ENCODE measurements at regions not wholly inside any gene's neighbourhood (a gene's known extent, or its start where the extent isn't known, plus 50 kb on each side); places are given as distances from the start of the nearest gene placed in this dataset.

DNA sequence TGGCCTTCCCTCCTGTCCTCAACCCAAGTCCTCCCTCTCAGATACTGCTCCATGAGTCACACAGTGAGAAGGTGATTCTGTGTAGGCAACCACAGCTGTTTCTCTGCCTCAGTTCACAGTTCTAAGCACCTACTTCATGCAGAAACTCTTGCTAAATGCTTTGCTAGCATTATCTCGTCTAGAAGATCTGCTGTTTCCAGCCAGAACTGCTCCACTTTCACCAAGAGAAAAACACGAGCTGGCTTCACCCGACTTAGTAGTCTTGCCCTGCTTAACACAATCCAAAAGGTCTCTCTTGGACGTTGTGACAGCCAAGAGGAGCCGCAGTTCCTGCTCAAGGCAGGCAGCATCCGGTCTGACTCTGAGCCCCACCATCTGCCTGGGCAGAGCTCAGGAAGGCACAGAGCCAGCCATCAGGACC, 272.1 kb downstream of the UACA start:
- H3K27ac Mint-ChIP-seq, result no peak overlapping the region
- H3K27me3 Mint-ChIP-seq (ENCODE audit: low read depth), result peaks cover 3% of the 10 kb centered on the region
- Histone ChIP-seq H2BK20ac (ENCODE audit: low read depth, low read length, poor library complexity, severe bottlenecking) (no peak overlapping the region), H3K14ac (ENCODE audit: insufficient read depth, low read length) (no peak overlapping the region), H3K27ac (ENCODE audit: insufficient read length, low read depth, low read length) (no peak overlapping the region), H3K79me1 (ENCODE audit: insufficient read depth, low read depth, low read length, poor library complexity, severe bottlenecking) (no peaks in the 10 kb centered on the region), H4K91ac (ENCODE audit: insufficient read length, low read depth, low read length) (no peak overlapping the region), H4K5ac (ENCODE audit: insufficient read length, low read depth, low read length) (no peak overlapping the region), H3K9me3 (ENCODE audit: control insufficient read depth, low read depth, low read length) (no peaks in the 10 kb centered on the region), H3K18ac (ENCODE audit: insufficient read length, low read depth, low read length) (no peak overlapping the region), H3K27me3 (ENCODE audit: insufficient read depth, low read length) (no peaks in the 10 kb centered on the region), H2BK120ac (ENCODE audit: low read depth, low read length, poor library complexity, severe bottlenecking) (no peak overlapping the region), H3K79me2 (ENCODE audit: insufficient read depth, low read length) (no peaks in the 10 kb centered on the region), H2BK12ac (ENCODE audit: insufficient read length, low read depth, low read length) (no peak overlapping the region), H2AFZ (ENCODE audit: low read length) (no peak overlapping the region), H2BK15ac (ENCODE audit: low read depth, low read length) (no peak overlapping the region), H2BK5ac (ENCODE audit: insufficient read length, low read length) (no peak overlapping the region), H3K9ac (ENCODE audit: extremely low read depth, insufficient read length, low read length) (no peak overlapping the region), H3K4me2 (ENCODE audit: insufficient read depth, insufficient read length, low read length) (no peak overlapping the region), H3K56ac (ENCODE audit: insufficient read length, low read depth, low read length) (no peak overlapping the region), H3K23ac (ENCODE audit: insufficient read length, low read depth, low read length) (no peak overlapping the region), H4K8ac (replicated peaks; ENCODE audit: insufficient read length, low read depth, low read length) (no peak overlapping the region), H2AK5ac (ENCODE audit: insufficient read length, low read length) (no peak overlapping the region), H3K4ac (ENCODE audit: low read depth, low read length) (no peak overlapping the region), H3K4me1 (ENCODE audit: insufficient read depth, low read length) (no peaks in the 10 kb centered on the region), H4K20me1 (ENCODE audit: control insufficient read depth, insufficient read depth, insufficient read length) (no peaks in the 10 kb centered on the region), H3T11ph (ENCODE audit: low read length) (no peak overlapping the region), H3K23me2 (ENCODE audit: insufficient read length, low read depth, low read length, poor library complexity, severe bottlenecking) (no peaks in the 10 kb centered on the region)
- peaks cover 10 to 24% of the 10 kb centered on the region in 2 experiments for H3K4me1 Mint-ChIP-seq
- no peaks in the 10 kb centered on the region for H3K36me3 Mint-ChIP-seq (ENCODE audit: insufficient read depth in 1 of 3, low read depth in 3 of 3)
- TF ChIP-seq, protein P1, sequence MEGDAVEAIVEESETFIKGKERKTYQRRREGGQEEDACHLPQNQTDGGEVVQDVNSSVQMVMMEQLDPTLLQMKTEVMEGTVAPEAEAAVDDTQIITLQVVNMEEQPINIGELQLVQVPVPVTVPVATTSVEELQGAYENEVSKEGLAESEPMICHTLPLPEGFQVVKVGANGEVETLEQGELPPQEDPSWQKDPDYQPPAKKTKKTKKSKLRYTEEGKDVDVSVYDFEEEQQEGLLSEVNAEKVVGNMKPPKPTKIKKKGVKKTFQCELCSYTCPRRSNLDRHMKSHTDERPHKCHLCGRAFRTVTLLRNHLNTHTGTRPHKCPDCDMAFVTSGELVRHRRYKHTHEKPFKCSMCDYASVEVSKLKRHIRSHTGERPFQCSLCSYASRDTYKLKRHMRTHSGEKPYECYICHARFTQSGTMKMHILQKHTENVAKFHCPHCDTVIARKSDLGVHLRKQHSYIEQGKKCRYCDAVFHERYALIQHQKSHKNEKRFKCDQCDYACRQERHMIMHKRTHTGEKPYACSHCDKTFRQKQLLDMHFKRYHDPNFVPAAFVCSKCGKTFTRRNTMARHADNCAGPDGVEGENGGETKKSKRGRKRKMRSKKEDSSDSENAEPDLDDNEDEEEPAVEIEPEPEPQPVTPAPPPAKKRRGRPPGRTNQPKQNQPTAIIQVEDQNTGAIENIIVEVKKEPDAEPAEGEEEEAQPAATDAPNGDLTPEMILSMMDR (conservative IDR thresholded peaks at IDR 0.05), result no peak
- no peaks in the 10 kb centered on the region for H3K9me3 Mint-ChIP-seq
- DNase-seq, result no peak
- no CpG with 5 or more reads among the region's 6 CpGs for WGBS (ENCODE audit: extremely low coverage, insufficient read length, low lambda C conversion rate)
- H3K4me3 Mint-ChIP-seq, result no peak overlapping the region
